ENCODE measurements at regions not wholly inside any gene's neighbourhood (a gene's known extent, or its start where the extent isn't known, plus 50 kb on each side); places are given as distances from the start of the nearest gene placed in this dataset.

DNA sequence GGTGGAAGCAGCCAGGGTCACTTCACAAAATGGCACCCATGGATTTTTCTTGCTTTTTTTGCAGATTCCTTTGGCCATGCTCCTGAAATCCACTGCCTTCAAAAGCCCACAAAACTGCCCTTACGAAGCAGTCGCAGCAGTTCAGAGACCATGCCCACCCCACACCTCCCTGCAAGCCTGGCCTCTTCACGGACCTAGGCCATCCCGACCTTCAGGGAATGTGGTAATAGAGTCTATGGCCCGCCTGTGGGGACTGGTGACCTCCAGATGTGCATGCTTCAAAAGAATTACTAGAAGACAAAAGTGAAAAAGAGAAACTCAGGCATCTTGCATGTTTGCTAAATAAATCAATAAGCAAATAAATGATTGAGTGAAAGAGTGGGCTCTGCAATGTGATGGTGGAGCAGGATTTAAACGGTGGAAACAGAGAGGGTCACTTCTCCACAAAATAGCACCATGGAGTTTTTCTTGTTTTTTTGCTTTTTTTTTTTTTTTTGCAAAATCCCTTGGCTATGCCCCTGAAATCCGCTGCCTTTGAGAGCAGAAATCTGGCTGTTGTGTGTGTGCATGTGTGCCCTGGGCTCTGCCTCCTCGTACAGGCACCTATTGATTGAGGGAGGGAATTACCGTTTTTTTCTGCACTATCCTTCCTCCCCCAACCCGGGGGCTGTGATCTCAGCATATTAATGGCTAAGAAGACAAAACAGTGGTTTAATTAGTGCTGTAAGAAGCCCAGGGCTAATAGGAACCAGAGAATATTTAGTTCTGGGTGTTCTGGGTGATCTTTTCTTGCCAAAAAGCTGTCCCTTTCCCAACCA, 107.4 kb downstream of the PXDC1 start:
- no peak for DNase-seq (ENCODE audit: low read depth in 2 of 2)

DNA sequence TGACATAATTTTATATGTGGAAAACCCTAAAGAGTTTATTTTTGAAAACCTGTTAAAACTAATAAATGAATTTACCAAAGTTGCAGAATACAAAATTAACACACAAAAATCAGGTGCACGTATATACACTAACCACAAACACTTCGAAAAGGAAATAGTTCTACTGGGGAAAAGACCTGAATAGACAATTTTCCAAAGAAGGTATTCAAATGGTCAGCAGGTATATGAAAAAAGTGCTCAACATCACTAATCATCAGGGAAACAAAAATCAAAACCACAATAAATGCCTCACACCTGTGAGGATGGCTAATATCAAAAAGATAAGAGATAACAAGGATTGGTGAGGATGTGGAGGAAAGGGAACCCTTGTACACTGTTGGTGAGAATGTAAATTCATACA, 110.6 kb downstream of the PXDC1 start:
- no peak for DNase-seq (ENCODE audit: low read depth in 2 of 2)

DNA sequence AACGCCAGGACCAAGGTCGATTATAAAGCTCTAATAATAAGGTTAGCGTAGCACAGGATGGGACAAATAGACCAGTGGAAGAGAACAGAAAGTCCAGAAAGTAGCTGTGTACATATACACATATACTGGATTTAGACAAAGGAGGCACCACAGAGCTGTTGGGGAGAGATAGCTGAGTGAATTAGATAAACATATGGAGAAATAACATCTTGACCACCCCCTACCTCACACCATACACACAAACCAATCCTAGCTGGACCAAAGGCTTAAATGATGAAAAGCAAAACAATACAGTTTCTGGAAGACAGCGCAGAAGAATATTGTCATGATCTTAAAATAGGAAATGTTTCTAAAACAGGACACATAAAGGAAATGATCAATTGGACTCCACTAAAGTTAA, 112.9 kb downstream of the PXDC1 start:
- no peak for DNase-seq (ENCODE audit: low read depth in 2 of 2)

DNA sequence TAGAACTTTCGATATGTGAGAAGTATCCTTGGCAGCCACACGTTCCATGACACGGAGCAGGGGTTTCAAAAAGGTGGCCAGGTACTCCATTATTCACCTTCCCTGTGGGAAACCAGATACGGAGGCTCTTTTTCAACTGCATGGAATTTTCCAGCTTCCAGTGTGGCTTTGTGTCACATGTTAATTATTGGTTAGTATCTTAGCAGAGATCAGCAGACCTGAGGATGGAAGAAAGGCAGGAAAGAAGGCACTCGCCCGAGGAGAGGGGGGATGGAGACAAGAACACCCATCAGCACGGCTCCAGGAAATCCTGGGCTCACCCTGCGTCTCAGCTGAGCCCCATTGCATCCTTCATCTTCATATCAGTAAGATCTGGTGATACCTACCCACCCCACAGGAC, 115.5 kb downstream of the PXDC1 start:
- DNase-seq (ENCODE audit: low read depth in 2 of 2): no peak

DNA sequence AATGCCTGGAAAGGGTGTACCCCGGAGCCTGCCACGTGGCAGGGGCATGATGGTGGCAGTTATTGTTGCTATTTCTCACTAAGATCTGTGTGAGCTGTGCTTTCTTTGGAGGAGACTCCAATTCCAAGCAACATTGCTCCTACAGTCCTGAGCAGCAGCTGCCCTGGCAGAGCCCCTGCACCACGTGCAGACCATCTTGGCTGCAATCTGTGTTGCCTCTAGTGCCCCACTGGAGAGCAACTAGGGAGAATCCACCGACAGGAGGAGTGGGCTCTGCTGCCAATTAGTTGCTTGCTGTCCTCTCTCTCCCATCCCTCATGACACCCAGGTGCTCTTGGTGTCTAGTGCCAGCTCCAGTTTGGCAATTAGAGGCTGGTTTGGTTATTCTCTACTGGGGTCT, 116.0 kb downstream of the PXDC1 start:
- no peak for DNase-seq (ENCODE audit: low read depth in 2 of 2)

DNA sequence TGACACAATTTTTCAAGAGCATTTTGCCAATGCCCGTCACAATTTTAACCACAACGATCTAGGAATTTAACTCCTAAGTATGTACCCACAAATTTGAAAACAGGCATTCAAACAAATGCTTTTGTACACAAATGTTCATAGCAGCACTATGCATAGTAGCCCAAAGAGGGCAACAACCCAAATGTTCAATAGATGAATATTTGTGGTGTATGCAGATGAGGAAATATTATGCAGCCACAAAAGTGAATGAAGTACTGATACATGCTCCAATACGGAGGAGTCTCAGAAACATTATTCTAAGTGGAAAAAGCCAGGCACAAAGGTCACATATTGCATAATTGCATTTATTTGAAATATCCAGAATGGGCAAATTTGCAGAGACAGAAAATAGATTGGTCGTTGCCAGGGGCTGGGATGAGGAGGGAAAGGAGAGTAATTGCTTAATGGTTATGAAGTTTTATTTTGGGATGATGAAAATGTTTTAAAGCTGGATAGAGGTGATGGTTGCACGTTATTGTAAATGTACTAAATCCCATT, 117.2 kb downstream of the PXDC1 start:
- DNase-seq (ENCODE audit: low read depth in 2 of 2): no peak

DNA sequence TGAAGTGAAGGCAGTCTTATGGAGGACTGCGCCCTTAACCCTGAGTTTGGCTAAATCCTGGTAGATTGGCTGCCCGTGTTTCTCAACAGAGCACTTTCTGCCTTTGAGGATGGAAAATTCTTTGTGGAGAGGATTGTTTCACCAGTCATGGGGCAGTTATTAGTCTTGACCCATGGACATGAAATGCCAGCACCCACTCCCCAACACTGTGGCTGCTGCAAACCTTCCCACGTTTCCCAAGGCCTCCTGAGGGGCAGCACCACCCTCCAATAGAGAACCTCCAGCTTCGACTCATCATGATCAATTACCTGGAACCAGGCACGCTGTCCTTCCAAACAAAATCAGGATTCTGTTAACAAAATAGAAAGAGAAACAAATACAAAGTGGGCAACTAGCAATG, 117.8 kb downstream of the PXDC1 start:
- no peak for DNase-seq (ENCODE audit: low read depth in 2 of 2)

DNA sequence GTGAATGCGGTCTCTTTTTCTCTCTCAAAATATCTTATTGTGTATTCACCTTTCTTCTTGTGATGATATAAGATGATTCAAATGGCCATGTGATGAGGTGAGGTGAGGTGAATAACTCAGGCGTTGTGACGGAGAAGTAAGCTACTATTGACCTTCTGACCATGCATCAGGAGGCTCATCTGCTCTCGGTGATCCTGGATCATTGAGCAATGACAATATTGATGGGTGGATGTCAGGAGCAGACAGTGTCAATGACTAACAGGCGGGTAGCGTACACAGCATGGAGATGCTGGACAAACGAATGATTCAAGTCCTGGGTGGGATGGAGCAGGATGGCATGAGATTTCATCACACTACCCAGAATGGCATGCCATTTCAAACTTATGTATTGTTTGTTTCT, 119.6 kb downstream of the PXDC1 start:
- DNase-seq (ENCODE audit: low read depth in 2 of 2): no peak

DNA sequence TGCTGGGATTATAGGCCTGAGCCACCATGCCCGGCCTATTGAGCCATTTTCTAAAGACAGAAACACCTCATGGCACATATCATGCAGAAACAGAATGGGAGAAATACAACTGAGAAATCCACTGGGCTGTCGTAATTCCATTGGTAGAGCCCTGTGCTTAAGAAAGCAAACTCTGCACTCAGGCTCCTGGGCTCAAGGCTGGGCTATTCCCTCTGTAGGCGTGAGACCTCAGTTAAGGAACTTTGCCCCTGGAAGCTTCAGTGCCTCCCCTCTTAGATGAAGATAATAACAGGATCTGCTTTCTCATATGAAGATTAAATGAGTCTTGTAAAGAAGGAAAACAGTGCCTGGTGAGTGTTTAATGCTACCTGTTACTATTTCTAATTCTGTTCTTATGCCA, 120.3 kb downstream of the PXDC1 start:
- DNase-seq (ENCODE audit: low read depth in 2 of 2): no peak

DNA sequence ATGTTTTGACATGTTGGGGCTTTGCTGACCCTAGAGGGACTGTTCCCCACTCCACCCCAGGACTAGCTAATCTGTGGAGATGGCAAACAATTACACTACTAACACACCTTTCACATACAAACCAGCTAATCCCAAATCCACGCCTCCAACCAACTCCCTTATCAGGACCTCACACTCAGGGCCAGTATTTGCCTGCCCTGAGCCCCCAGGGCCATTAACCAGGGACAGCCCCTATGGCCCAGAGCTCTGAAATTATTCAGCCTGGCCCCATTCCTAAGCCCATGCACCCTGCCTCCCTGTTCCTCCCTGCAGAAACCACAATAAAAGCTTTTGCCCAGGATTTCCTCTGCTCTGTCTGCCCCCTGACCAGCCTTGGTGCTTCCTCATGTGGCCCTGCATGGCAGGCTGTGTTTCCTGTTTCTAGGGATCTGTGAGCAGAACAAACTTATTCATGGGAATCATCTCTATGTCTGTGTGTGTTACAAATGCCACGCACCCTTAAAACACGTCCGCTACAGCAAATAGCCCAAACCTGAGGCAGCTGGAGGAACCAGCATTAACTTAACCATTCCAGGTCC, 121.2 kb downstream of the PXDC1 start:
- DNase-seq (ENCODE audit: low read depth in 2 of 2): no peak

DNA sequence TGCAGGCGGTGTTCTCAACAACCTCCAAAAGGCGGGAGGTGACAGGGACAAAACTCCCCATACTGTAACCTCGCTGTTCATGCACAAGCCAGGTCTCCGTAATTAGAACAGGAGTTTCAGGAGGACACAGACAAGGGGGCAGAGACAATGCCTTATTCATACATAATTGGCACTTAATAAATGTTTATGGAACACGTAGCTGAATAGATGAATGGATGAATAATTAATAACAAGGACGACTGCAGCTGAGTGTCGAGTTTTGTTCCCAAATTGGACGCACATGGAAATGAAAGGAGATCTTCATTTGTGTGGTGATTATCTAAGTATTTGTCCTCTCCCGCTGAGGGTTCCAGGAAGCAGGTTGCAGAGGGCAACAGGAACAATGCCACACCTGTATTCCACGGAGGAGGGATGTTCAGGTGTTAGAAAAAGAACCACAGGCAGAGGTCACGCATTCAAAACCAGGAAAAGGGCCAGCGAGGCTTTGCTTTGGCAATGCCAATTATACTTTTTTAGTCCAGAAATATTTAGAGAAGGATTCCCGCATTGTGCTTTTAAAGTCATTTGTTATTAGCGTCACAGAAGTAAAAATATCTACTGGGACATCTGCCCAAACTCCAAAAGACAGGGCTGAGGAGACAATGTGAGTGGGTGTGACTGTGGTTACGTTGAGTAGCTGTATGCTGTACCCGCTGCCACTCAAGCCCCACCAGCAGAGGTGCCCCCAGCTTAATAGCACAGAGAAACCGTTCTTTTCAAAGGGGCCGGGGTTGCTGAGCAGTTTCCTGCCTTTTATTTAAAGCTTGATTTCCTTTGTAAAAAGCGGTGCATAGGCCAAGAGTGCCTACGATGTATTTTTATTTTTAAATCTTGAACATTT, 123.3 kb downstream of the PXDC1 start:
- no peak for DNase-seq (ENCODE audit: low read depth in 2 of 2)

DNA sequence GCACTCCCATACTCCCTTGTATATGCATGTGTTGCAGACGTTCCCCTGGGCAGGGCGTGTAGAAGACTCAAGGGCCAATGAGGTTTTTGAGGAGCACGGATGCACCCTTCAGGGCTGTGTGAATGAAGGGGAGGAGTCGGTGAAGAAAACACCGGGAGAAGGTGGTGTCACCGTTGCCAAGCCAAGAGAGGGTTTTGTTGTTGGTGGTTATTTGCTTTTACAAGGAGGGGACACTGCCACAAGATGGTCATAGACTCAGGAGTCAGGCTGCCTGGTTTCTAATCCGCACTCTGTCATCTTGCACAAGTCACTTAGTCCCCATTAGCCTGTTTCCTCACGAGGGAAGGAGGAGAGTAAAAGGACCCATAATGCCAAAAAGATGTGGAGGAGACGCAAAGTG, 124.0 kb downstream of the PXDC1 start:
- DNase-seq (ENCODE audit: low read depth in 2 of 2): no peak

DNA sequence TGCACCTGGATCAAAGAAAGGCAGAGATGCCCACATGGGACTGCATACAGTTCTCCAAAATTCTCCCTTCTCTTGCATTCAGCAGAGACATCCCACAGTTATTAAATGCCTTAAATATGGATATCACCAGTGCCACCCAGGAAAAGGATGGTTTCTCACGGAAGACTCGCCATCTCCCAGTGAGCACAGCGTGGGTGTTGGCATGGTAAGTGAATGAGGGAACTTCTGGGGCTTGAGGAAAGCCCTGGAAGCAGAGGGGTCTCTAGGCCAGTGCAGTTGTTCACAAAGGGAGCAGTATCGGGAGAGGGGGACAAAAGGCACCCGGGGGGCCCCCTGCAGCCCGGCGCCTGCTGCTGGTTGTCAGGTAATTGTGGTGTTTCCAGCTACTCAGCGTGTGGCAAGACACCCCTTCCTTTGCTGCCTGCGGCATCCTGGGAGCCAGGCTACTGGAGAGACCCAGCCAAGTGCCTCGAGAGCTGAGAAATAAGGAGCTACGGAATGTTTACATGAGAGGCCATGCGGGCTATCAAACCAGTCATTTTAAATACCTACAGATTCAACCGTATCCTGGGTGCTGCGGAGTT, 125.4 kb downstream of the PXDC1 start:
- DNase-seq (ENCODE audit: low read depth in 2 of 2): no peak

DNA sequence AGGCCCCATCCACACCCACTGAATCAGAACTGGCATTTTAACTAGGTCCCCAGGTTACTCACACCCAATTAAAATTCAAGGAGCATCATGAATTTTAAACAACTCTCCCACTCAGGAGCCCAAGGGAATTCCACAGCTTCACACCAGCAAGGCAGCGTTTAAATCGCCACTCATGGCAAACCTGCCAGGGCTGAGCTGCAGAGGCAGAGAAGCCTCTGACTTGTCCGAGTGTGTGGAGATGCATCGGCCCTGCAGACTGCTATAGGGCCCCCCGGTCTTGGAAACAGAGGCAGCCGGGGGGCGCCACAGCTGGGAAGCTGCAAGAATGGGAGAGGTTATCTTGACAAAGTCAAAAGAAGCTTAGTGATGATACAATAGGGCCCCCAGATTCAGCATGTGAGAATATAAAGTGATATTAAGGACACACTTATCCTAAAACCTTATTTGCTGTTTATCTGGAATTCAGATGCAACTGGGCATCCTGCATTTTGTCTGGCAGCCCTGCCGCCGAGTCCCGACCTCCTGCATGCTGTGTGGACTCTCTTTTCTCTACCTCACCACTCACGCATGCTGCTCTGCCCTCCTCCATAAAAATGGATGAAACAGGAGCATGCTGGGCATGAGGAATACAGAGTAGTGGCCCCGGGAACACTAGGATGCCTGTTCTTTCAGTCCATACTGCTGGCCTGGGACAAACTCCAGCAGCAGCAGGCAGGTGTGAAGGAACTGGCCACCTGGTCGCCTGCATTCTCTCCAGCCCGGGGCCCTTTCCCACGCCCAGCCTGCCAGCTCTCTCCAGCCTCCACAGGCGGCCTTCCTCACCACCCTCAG, 126.1 kb downstream of the PXDC1 start:
- no peak for DNase-seq (ENCODE audit: low read depth in 2 of 2)

DNA sequence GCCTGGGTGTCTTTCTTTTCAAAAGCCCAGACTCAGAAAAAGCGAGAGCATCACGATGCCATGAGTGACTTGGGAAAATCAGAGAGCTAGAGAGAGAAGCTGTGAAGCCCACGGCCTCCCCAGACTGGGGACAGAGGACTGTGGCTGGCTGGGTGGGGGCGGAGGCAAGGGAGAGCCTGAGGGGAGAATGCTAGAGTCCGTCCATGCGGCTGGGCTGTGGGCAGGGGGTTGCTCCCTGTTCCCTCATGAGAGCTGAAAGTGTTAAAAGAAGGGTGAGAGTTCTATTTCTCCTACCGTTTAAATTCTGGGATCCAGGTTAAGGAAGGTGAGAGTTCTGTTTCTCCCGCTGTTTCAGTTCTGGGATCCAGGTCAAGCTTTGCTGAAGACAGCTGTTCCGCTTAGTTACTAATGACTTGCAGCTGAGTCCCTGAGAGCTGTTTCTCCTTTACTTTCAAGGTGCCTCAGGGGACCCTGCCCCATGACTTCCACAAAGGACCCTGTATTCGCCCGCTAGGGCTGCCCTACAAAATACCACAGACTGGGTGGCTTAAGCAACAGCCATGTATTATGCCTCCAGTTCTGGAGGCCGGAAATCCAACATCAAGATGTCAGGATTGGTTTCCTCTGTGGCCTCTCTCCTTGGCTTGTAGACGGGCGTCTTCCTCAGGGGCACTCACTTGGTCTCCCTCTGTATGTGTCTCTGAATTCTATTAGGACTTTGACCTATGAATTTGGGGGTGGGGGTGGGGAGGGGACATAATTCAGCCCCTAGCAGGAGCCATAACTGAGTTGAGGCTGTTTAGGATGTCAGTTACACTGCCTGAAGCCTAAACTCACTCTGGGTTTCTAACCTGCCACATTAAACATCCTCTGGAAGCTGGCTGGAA, 127.0 kb downstream of the PXDC1 start:
- DNase-seq (ENCODE audit: low read depth in 2 of 2): no peak

DNA sequence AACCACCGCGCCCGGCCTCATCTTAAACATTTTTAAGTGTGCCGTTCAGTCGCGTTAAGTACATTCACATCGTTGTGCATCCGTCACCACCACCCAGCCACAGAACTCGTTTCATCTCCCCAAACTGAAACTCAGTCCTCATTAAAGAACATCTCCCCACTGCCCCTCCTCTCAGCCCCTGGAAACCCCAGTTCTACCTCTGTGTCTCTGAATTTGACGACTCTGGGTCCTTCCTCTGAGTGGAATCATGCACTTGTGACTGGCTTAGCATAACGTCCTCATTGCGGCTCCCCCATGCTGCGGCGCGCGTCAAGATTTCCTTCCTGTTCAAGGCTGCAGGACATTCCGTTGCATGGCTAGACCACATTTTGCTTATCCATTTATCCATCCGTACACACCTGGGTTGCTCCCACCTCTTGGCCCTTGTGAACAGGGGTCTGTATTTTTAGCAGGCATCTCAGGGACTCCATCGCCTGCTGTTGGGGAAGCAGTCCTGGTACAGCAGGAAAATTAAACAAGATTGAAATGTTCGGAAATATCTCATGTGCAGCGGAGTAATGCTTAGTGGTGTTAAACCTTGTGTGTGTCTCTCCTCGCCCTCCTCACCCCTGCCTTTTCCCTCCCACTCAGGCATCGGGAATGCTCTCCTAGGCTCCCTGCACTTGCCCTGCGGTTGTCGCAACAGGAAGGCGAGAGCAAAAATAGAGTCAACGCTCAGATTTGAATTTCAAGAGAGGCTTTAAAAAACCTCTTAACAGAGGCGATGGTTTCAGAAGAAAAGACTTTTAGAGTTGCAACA, 127.9 kb downstream of the PXDC1 start:
- no peak for DNase-seq (ENCODE audit: low read depth in 2 of 2)

DNA sequence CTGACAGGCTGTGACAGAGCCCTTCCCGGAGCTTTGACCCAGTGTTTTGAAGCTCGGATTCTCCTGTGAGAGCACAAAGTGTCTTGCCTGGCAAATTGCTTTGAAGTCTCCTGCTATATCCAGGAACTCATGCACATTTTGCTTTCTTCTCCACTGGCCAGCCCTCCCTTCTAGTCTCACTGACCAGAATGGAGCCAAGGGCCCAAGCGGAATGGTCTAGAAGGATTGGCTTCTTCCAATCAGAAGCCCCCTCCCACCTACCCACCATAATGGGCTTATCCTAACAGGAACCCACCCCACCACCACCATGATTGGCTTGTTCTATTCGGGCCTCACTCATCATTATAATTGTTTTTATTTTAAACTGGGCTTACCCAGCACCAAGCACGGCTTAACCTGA, 130.1 kb downstream of the PXDC1 start:
- DNase-seq (ENCODE audit: low read depth in 2 of 2): no peak

DNA sequence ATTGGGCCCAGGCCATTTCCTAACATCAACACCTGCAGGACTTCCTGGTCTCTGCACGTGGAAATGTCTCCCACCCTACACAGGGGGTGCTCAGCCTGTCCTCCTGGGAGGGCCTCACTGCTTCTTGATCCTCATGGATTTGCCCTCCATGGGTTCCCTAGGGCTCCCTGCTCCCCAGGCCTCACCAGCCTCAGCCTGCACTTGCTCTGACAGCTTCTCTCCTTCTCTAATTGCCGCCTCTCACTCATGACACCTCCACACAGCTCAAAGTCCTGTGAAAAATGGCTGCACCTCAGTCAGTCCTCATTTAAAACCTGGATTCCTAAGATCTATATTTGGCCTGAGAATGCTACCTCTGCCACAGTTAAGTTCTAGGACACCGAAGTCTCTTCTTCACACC, 130.6 kb downstream of the PXDC1 start:
- DNase-seq (ENCODE audit: low read depth in 2 of 2): no peak

DNA sequence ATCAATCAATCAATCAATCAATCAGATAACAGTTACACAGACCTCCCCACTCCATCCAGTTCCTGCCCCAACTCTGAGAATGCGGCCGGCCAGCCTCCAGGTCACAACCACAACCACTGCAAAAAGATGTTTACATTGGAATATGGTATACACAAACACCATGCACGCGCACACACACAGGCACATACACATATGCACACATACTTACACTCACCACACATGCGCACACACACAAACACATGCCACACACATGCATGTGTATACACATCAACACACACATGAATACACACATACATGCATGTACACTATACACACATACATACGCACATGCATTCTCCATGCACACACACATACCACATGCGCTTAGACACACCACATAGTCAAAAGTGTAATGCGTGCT, 131.1 kb downstream of the PXDC1 start:
- DNase-seq (ENCODE audit: low read depth in 2 of 2): no peak

Data from fibroblast of skin of left biceps (primary cell).